ENCODE measurements at regions not wholly inside any gene's neighbourhood (a gene's known extent, or its start where the extent isn't known, plus 50 kb on each side); places are given as distances from the start of the nearest gene placed in this dataset.

- no peak for DNase-seq
Observed at GRCh38 chr6:167643223-167643622, 183.5 kb upstream of the AFDN start.

- DNase-seq: no peak
Observed at GRCh38 chr6:167643716-167644115, 183.0 kb upstream of the AFDN start.

DNA sequence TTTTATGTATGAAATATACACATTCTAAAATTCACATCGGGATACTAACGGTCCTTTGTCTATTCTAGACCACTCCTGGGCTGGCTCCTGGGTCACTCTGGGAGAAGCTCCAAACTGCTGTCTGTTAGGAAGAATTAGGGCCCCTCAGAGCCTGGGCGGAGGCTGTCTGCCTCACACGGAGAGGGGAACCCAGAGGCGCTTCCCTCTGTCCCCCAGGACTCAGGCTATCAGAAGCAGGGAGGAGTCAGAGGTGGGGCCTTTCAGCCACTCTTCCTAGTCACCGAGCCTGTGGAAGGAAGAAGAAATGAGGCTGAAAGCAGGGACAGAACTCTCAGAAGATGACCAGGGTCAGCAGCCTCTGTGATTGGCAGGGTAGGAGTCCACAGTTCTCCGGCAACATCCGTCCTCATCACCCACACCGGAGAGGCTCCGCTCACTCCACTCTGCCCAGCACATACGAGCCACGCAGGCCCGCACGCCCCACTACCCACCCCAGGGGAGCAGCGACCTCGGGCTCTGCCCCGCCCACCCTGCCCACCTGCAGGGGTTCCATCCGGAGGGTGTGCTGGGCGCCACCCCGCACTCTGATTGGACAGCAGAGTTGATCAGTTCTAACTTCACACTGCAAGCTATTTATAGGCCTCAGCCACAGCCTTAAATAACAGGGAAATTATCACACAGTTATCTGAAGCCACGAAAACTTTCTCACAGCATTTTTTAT, 182.1 kb upstream of the AFDN start:
- no peak for DNase-seq

GRCh38 chr6:167645368-167645767, 181.3 kb upstream of the AFDN start:
- DNase-seq: no peak

DNA sequence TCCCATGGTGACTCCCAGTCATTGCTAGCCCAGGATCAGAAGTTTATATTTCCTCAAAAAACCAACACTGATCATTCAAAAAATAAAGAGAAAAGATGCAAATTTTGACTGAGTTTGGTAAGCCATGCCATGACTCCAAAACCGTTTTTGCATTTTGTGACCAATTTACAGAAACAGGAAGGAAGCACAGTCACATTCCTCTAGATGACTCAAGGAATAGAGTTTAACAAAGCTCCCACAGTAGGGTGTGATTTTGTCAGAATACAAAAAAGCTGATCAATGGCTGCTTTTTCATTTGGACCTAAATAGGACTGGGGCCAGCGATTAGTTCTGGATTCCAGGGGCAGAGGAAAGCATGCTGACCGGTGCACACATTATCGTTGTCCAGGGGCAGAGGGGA, 179.4 kb upstream of the AFDN start:
- no peak for DNase-seq

DNA sequence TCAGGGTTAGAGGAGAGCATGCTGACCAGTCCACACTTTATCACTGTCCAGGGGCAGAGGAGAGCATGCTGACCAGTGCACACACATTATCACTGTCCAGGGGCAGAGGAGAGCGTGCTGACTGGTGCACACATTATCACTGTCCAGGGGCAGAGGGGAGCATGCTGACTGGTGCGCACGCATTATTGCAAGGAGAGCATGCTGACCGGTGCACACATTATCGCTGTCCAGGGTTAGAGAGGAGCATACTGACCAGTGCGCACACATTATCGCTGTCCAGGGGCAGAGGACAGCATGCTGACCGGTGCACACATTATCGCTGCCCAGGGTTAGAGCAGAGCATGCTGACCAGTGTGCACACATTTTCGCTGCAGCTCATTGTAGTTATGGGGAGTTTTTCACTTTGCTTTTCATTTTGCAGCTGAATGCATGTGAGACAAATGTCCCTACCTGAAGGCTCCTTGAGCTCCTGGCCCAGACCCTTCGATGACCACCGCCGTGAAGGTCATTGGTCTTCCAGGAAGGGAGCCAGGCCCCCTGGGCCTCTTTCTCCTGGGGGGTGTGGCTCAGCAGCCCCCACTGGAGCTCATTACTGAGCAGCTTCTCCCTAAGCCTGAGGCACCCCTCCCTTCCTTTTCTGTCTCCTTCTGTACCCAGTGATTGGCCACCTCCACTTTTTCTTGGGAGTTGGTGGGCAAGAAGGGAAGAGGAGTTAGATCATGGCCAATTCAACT, 178.8 kb upstream of the AFDN start:
- DNase-seq: no peak

GRCh38 chr6:167648501-167649278, 178.0 kb upstream of the AFDN start:
- DNase-seq: no peak

DNA sequence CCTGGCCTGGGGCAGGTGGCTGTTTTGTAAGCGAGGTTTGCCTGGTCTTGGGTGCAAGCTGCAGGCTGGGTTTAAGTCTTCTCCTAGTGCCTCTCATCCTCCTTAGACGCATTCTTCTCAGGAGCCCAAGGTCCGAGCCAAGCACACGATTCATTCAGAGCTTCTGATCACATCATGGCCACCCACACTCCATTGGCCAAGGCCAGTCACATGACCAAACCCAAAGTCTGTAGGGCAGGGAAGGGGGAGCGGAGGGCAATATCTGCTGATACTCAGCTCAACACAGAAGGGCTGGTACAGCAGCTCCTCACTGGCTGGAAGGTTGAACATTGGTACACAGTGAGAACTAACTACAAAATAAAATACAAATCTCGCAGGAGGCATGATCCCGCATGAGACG, 177.2 kb upstream of the AFDN start:
- no peak for DNase-seq

DNA sequence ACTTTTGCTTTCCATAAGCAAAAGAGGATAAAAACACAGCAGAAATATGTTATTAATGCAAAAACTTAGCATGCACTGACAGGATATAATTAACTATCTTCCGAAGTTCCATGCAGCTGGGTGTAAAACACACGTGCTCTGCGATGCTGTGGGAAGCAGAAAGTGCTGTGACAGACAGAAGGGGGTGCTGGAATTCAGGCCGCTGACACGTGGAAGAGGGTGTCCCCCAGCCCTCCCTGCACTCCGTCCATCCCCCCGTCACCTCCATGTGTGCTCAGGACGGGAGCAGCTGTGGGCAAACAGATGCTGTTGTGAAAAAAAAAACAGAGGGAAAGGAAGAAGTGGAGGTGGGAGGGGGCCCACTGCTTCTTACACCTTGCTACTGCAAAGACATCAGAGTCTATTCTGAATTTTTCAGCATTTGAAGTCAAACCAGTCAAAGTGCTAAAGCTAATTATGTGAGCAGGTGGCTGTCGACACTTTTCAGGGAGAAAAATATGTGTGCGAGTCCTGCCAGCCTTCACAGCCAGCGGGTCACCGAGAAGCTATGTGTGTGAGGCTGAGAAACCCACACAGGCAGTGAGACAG, 175.9 kb upstream of the AFDN start:
- DNase-seq: no peak

DNA sequence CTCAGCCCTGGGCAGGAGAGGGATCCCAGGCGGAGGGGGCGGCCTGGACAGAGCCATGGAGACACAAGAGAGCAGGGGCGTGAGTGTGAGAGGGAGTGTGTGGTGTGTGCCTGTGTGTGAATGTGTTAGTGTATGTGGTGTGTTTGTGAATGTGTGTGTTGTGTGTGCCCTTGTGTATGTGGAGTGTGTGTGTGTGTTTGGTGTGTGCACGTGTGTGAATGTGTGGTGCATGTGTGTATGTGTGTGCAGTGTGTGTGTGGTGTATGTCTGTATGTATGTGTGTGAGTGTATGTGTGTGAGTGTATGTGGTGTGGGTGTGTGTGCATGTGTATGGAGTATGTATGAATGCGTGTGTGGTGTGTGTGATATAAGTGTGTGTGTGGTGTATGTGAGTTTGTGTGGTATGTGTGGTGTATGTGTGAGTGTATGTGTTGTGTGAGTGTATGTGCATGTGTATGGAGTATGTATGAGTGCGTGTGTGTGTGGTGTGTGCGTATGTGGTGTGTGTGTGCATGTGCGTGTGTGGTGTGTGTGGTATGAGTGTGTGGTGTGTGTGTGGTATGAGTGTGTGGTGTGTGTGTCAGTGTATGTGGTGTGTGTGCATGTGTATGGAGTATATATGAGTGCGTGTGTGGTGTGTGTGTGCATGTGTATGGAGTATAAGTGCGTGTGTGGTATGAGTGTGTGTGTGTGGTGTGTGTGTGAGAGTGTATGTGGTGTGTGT, 175.2 kb upstream of the AFDN start:
- no peak for DNase-seq

GRCh38 chr6:167652042-167652700, 174.5 kb upstream of the AFDN start:
- DNase-seq: no peak

GRCh38 chr6:167652701-167653095, 174.0 kb upstream of the AFDN start:
- DNase-seq: no peak

DNA sequence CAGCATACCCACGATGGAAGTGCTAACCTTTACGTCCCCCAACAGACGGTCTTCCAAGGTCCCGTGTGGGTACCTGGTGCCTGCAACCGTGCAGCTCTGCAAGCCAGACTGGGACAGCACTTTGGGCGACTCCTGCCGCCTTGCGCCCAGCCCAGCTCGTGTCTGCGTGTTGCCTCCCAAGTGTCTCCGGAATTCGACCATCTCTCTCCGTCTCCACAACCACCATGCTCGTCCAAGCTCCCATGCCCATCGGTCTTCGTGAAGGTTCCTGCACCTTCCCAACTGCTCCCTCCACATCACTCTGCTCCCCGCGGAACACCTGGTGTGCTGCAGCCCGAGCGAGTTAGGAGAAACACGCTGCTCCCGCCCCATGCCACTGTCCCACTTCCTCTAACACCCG, 173.2 kb upstream of the AFDN start:
- DNase-seq: no peak

- no peak for DNase-seq
Observed at GRCh38 chr6:167654389-167654788, 172.3 kb upstream of the AFDN start.

DNA sequence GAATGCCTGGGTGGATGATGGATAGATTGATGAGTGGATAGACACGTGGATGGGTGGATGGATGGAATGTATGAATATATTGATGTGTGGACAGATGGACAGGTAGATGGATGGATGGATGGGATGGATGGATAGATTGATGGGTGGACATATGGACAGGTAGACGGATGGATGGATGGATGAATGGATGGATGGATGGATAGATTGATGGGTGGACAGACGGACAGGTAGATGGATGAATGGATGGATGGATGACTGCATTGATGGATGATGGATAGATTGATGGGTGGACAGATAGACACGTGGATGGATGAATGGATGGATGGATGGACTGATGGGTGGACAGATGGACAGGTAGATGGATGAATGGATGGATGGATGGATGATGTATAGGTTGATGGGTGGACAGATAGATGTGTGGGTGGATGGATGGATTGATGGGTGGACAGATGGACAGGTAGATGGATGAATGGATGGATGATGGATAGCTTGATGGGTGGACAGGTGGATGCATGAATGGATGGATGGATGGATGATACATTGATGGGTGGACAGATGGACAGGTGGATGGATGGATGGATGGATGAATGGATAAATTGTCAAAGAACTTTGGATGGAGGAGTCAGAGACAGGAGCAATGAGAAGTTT, 171.4 kb upstream of the AFDN start:
- no peak for DNase-seq

- no peak for DNase-seq
Observed at GRCh38 chr6:167658106-167658505, 168.6 kb upstream of the AFDN start.

DNA sequence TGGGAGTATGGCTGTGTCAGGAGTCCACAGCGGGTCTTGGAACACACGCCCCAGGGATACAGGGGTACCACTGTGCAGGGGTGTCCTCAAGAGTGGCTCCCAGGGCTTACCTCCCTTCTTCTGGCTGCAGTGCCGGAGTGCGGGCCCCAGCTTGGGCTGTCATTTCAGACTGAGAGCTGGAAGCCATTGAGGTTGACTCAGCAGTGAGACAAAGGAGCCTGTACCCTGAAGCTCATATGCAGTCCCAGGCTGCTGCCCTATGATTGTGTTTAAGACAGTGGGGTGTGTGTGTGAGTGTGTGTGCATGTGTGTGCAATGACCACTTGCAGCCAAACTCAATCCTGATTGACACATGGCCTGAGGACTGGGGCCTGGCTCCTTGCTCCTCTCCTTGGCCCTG, 167.7 kb upstream of the AFDN start:
- DNase-seq: no peak

- no peak for DNase-seq
Observed at GRCh38 chr6:167660424-167660823, 166.3 kb upstream of the AFDN start.

DNA sequence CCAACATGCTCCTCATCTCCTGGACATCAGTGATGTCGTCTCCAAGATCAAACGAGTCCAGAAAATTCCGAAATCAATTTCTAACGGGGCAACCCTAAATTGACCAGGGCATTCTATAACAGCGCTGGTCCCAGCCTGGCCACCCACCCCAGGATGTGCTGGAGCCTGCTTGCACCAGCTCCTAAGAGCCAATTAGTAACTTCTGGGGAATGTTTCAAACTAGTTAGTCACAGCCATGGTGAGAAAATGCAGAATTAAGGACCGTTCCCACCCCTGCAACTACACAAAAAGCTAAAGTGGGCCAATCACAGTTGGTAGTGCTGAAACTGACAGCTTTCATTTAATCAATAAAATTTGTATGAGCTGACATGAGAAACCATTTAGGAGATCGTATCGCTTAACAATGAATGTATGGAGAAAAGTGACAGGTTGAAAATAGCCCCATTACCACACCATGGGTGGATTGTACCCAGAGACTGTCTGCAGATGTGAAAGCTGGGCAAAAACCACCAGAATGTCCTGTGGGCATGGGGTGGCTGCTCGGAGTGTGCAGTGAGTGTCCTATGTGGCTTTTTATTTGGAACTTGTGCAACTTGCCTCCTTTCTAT, 165.7 kb upstream of the AFDN start:
- no peak for DNase-seq

DNA sequence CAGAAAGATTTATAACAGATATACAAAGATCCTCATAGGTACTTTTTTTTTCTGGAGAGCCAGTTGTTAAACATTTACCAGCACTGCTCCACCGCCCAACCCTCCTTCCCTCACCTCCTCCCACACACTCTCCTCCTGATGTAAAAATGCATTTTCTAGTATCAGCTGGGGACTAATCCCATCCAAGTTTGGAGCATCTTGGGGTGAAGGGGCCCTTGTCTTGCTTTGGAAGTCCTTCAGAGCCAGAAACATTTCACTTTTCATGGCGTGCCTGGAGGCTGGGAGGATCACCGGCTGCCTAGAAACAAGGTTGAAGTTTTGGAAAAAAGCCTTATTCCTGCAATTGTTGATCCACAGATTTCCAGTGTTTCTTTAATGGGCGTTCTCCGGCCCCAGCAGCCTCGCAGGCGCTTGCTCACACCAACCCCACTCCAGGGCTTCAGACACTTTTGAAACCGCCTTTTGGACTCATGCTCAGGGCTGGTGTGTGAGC, 165.1 kb upstream of the AFDN start:
- no peak for DNase-seq

All from activated naive CD4-positive, alpha-beta T cell treated with anti-CD3 and anti-CD28 coated beads, Interleukin-2, amount 50 U/mL, for 16 hours (primary cell).